ENCODE measurements at regions not wholly inside any gene's neighbourhood (a gene's known extent, or its start where the extent isn't known, plus 50 kb on each side); places are given as distances from the start of the nearest gene placed in this dataset.

DNA sequence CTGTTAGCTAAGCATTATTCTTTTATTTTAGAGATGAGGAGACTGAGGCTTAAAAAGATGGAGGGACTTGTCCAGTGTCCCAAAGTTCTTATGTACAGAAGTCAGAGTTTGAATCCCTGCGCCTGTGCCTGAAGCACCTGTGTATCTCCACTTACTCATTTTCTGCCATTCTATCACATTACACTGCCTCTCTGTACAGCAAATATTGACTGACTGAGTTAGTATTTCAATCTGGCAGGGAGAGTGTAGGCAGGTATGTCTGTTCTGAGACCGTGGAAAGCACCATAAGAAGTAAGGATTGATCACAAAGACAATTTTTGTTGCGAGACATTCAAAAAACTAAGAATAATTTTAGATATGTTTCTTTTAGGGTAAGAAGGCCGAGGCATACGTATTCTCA is 162.7 kb downstream of the KITLG start:
- H3K27ac ChIP-seq (ENCODE audit: insufficient read depth, low read depth, low read length): no peak overlapping the region
- no peak overlapping the region for H3K4me3 ChIP-seq (replicated peaks in 1 of 3; ENCODE audit: insufficient read depth in 1 of 3, low read depth in 1 of 3, low read length in 3 of 3)
- H3K4me2 ChIP-seq (ENCODE audit: insufficient read depth, low read length): no peak overlapping the region
- FAIRE-seq: no peak
- H3K36me3 ChIP-seq (ENCODE audit: control insufficient read depth in 2 of 2, extremely low read depth in 1 of 2, insufficient read depth in 2 of 2, low read length in 2 of 2): no peaks in the 10 kb centered on the region
- H3K79me2 ChIP-seq (ENCODE audit: control insufficient read depth, insufficient read depth, low read length): no peaks in the 10 kb centered on the region
- H3K4me1 ChIP-seq (ENCODE audit: control insufficient read depth, extremely low read depth, insufficient read depth, low read length): no peaks in the 10 kb centered on the region
- no peaks in the 10 kb centered on the region for H4K20me1 ChIP-seq (replicated peaks; ENCODE audit: control insufficient read depth, extremely low read depth, insufficient read depth, low read length)
- ChIA-PET POLR2A (no interaction called here), CTCF (no interaction called here)
- intact Hi-C loops (cut with micrococcal nuclease): no loop called here
- no TSS peak for BruUV-seq (replicated peaks)
- dilution Hi-C loops (cut with MboI; ENCODE audit: extremely low pct_ligation_motif_present, low sequenced_read_pairs): no loop called here
- TF ChIP-seq FOS (IDR thresholded peaks at IDR 0.05; ENCODE audit: borderline replicate concordance, insufficient read depth, low read length) (no peak), EZH2 (IDR thresholded peaks at IDR 0.05; ENCODE audit: borderline replicate concordance, low read depth, low read length, severe bottlenecking) (no peak), GATA2 (IDR thresholded peaks at IDR 0.05; ENCODE audit: insufficient read depth, insufficient read length, low read depth, low read length) (no peak), MYC (IDR thresholded peaks at IDR 0.05; ENCODE audit: low read depth, low read length) (no peak), JUN (IDR thresholded peaks at IDR 0.05; ENCODE audit: borderline replicate concordance, insufficient read depth, insufficient read length, low read depth) (no peak), POLR2AphosphoS5 (IDR thresholded peaks at IDR 0.05; ENCODE audit: insufficient read depth, low read depth, low read length) (no peak), POLR2A (IDR thresholded peaks at IDR 0.05; ENCODE audit: low read depth, low read length) (no peak)
- TF ChIP-seq, protein P1, sequence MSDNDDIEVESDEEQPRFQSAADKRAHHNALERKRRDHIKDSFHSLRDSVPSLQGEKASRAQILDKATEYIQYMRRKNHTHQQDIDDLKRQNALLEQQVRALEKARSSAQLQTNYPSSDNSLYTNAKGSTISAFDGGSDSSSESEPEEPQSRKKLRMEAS (IDR thresholded peaks at IDR 0.05; ENCODE audit: insufficient read depth, insufficient read length): no peak
- TF ChIP-seq, protein P2, sequence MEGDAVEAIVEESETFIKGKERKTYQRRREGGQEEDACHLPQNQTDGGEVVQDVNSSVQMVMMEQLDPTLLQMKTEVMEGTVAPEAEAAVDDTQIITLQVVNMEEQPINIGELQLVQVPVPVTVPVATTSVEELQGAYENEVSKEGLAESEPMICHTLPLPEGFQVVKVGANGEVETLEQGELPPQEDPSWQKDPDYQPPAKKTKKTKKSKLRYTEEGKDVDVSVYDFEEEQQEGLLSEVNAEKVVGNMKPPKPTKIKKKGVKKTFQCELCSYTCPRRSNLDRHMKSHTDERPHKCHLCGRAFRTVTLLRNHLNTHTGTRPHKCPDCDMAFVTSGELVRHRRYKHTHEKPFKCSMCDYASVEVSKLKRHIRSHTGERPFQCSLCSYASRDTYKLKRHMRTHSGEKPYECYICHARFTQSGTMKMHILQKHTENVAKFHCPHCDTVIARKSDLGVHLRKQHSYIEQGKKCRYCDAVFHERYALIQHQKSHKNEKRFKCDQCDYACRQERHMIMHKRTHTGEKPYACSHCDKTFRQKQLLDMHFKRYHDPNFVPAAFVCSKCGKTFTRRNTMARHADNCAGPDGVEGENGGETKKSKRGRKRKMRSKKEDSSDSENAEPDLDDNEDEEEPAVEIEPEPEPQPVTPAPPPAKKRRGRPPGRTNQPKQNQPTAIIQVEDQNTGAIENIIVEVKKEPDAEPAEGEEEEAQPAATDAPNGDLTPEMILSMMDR (IDR thresholded peaks at IDR 0.05; ENCODE audit: extremely low read depth in 1 of 2, insufficient read depth in 1 of 2, low read depth in 1 of 2, low read length in 2 of 2): no peak
- no peaks in the 10 kb centered on the region for H3K9me3 ChIP-seq (replicated peaks; ENCODE audit: control insufficient read depth, insufficient read depth, low read length)
- DNase-seq (ENCODE audit: low read depth, low spot score): no peak
- no peak overlapping the region for H3K9ac ChIP-seq (replicated peaks; ENCODE audit: extremely low read depth, insufficient read depth, low read length)
- H3K27me3 ChIP-seq (ENCODE audit: control insufficient read depth in 2 of 2, insufficient read depth in 2 of 2, low read length in 2 of 2): no peaks in the 10 kb centered on the region
- no peaks in the 10 kb centered on the region for H3K9me1 ChIP-seq (replicated peaks; ENCODE audit: control insufficient read depth, extremely low read depth, insufficient read depth, low read length)
- no peak overlapping the region for H2AFZ ChIP-seq (ENCODE audit: low read depth, low read length)

All from endothelial cell of umbilical vein (primary cell).